Fibroblast of skin of scalp (primary cell): ENCODE measurements at regions not wholly inside any gene's neighbourhood (a gene's known extent, or its start where the extent isn't known, plus 50 kb on each side); places are given as distances from the start of the nearest gene placed in this dataset.
"Not testable (repeated sequence)": the region's sequence is repeated elsewhere in the genome, so short reads cannot be mapped to it uniquely, and the experiment has no call there.

Source experiments
- DNase-seq: peaks from one replicate; pipeline ENCODE4 v3.0.0-alpha.2; 2013

DNA sequence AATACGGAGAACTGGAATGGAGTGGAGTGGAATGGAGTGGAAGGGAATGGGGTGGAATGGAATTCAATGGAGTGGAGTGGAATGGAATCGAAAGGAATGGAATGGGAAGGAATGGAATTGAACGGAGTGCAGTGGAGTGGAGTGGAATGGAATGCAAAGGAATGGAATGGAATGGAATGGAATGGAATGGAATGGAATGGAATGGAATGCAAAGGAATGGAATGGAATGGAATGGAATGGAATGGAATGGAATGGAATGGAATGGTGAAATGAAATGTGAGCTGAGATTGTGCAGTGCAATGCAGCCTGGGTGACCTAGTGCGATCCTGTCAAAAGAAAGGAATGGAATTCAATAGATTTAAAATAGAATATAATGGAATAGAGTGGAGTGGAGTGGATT, 357.3 kb upstream of the WSB1 start:
- not testable (repeated sequence) for DNase-seq

DNA sequence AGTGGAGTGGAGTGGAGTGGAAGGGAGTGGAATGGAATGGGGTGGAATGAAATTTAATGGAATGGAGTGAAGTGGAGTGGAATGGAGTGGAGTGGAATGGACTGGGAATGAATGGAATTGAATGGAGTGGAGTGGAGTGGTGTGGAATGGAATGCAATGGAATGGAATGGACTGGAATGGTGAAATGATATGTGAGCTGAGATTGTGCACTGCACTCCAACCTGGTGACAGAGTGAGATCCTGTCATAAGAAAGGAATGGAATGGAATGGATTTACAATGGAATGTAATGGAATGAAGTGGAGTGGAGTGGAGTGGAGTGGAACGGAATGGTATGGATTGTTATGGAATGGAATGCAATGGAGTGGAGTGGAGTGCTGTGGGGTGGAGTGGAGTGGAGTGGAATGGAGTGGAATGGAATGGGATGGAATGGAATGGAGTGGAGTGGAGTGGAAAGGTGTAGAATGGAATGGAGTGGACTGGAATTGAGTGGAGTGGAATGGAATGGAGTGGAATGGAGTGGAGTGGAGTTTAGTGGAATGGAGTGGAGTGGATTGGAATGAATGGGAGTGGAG, 356.1 kb upstream of the WSB1 start:
- DNase-seq, result not testable (repeated sequence)

DNA sequence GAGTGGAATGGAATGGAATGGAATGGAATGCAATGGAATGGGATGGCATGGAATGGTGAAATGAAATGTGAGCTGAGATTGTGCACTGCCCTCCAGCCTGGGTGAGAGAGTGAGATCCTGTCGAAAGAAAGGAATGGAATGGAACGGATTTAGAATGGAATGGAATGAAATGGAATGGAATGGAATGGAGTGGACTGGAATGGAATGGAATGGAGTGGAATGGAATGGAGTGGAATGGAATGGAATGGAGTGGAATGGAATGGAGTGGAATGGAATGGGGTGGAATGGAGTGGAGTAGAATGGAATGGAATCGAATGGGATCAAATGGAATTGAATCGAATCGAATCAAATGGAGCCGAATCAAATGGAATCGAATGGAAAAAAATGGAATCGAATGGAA, 354.2 kb upstream of the WSB1 start:
- not testable (repeated sequence) for DNase-seq

DNA sequence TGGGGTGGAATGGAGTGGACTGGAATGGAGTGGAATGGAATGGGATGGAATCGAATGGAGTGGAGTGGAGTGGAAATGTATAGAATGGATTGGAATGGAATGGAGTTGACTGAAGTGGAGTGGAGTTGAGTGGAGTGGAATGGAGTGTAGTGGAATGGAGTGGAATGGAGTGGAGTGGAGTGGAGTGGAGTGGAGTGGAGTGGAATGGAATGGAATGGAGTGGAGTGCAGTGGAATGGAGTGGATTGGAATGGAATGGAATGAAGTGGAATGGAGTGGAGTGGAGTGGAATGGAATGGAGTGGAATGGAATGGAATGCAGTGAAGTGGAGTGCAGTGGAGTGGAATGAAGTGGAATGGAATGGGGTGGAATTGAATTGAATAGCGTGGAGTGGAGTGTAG, 353.3 kb upstream of the WSB1 start:
- not testable (repeated sequence) for DNase-seq

DNA sequence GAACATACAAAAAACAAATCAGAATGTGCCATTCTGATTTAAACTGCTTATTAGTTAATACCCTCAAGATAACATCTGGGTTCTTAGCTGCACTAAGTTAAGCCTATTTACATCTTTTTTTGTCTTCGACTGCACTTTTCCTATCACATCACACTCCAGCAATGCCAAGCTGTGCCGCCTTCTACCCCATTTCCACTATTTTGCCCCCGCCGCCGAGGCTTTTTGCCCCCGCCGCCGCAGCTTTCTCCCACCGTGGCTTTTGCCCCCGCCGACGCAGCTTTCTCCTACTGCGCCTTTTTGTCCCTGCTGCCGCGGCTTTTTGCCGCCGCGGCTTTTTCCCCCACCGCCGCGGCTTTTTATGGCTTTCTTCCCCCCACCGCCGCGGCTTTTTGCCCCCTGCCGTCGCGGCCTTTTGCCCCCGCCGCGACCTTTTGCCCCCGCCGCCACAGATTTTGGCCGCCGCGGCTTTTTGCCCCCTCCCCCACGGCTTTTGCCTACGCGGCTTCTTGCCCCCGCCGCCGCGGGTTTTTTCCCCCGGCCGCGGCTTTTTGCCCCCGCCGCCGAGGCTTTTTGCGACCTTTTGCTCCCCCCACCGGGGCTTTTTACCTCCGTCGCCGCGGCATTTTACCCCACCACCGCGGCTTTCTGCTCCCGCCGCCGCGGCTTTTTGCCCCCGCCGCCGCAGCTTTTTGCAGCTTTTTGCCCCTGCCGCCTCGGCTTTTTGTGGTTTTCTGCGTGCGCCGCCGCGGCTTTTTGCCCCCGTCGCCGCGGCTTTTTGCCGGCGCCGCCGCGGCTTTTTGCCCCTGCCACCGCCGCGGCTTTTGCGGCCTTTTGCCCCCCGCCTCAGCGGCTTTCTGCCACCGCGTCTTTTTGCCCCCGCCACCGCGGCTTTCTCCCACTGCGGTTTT, 331.4 kb upstream of the WSB1 start:
- no peak for DNase-seq

DNA sequence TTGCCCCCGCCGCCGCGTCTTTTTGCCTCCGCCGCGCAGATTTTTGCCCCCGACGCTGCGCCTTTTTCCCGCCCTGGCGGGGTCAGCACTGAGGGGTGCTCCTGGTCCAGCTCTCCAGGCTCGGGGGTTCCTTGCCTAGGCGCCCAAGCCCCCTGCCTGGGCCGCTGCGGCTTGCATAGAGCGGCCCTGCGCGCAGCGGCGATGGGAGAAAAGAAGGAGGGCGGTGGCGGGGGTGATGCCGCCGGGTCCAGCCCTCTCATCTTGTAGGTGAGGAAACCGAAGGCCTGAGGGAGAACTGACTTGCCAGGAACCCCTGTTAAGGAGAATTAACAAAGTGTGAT, 330.8 kb upstream of the WSB1 start:
- no peak for DNase-seq

DNA sequence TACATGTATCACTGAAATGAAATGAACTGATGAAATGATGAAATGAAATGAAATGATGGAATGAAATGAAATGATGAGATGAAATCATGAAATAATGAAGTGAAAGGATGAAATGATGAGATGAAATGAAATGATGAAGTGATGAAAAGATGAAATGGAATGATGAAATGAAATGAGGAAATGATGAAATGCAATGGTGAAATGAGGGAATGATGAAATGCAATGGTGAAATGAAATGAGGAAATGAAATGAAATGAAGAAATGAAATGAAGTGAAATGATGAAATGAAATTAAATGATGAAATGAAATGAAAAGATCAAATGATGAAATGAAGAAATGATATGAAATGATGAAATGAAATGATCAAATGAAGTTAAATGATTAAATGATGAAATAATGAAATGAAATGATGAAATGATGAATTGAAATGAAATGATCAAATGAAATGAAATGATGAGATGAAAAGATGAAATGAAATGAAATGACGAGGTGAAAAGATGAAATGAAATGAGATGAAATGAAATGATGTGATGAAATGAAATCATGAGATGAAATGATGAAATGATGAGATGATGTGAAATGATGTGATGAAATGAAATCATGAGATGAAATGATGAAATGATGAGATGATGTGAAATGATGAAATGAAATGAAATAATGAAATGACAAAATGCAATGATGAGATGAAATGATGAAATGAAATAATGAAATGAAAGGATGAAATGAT, 327.9 kb upstream of the WSB1 start:
- DNase-seq, result not testable (repeated sequence)

DNA sequence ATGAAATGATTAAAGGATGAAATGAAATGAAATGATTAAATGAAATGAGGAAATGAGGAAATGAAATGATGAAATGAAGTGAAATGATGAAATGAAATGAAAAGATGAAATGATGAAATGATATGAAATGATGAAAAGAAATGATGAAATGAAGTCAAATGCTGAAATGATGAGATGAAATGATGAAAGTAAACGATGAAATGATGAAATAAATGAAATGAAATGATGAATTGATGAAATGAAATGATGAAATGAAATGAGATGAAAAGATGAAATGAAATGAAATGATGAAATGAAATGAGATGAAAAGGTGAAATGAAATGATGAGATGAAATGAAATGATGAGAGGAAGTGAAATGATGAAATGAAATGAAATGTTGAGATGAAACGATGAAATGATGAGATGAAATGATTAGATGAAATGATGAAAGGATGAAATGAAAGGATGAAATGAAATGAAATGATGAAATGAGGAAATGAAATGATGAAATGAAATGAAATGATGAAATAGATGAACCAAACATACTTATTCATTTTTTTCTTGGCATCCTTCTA, 327.2 kb upstream of the WSB1 start:
- not testable (repeated sequence) for DNase-seq

DNA sequence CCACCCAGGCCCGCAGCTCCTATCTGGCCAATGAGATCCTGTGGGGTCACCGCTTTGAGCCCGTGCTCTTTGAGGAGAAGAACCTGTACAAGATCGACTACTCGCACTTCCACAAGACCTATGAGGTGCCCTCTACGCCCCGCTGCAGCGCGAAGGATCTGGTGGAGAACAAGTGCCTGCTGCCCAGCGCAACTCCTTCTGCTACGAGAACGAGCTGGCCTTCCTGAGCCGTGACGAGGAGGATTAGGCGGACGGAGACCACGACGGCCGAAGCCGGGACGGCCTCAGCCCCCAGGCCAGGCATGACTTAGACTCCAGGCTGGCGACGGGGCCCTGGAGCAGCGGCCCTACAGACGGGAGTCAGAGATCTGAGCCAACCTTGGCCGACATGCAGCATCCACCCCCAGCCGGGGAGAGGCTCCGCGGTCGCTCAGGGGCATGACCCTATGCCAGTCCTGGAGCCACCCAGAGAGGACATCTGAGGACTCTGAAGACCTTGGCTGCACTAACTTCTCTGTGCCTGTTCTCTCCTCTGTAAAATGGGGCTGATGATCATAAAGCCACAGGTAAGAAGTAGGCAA, 312.0 kb upstream of the WSB1 start:
- not testable (repeated sequence) for DNase-seq

DNA sequence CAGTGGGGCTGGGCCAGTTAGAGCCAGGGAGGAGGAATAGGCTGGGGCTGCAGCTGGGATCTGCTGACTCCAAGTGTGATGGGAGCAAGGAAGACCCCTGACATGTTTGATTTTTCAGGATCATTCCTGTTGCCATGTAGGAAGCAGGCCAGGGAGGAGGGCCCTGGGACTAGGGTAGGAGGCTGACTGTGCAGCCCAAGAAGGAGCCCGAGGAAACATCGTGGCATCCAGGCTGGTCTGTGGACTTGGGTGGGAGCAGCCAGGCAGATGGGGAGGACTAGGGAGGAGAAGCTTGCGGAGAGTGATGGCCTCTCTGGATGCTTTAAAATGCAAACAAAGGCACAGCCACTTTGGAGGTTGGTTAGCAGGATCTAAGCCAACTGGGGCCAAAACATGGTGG, 311.4 kb upstream of the WSB1 start:
- not testable (repeated sequence) for DNase-seq

DNA sequence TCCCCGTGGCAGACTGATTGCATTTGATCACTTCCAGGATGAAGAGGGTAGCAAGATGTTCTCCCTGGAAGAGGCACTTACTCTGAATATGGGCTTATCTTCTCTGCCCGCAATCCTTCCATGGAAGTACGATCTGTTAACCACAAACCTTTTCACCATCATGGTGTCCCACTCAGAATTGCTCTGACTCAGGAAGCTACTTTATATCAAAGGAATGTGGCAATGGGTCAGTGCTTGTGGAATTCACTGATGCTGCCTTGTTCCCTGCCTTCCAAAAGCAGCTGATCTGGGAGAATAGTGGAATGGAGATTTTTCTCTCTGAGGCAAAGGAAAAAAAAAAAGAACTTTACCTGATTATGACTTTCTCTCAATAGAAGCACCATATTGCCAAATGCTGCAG, 306.1 kb upstream of the WSB1 start:
- DNase-seq, result not testable (repeated sequence)

DNA sequence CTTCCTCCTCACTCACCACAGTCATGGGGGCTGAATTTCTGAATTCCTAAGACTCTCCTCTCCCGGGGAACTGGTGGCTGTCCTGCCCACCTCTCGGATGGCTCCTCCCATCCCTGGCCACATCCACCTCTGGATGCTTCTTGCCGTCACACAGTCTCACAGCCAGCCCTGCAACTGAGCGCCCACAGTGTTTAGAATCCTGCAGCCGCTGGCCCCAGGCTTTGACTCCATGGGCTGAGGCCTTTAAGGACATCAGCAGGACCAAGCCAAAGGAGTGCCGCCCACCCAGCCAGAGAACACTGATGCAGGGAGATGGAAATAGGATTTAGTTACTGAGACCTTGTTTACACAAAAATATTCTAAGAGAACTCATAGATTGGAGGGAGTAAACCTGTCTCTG, 299.3 kb upstream of the WSB1 start:
- DNase-seq, result not testable (repeated sequence)

DNA sequence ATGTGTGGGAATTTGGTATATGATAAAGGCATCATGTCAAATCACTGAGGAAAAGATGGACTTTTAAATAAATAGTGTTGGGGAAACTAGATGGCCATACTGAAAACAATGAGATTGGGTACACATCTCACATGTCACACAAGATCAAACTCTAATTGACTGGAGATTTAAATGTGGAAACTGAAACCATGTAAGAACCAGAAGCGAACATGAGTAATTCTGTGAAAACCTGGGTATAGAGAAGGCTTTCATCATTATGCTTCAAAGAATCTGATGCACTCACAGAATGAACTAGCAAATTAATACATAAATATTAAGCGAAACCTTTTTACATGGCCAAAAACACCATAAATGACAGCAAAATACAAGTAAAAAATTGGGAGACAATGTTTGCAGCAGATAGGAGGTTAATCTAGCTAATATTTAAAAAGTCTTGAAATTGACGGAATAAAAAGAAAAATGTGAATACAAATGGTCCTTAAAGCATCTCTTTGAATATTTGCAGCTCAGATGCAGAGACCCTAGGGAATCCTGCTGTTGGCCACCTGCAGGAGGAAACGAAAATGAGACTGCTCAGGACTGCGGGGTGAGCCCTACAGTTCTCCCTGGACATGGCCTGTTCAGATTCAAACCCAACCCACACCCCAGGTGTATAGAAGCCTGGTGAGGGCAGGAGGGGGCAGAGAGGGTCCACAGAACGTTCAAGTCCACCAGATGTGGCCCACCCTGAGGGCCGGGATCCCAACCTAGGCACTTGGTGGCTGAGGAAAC, 297.6 kb upstream of the WSB1 start:
- DNase-seq, result not testable (repeated sequence)

DNA sequence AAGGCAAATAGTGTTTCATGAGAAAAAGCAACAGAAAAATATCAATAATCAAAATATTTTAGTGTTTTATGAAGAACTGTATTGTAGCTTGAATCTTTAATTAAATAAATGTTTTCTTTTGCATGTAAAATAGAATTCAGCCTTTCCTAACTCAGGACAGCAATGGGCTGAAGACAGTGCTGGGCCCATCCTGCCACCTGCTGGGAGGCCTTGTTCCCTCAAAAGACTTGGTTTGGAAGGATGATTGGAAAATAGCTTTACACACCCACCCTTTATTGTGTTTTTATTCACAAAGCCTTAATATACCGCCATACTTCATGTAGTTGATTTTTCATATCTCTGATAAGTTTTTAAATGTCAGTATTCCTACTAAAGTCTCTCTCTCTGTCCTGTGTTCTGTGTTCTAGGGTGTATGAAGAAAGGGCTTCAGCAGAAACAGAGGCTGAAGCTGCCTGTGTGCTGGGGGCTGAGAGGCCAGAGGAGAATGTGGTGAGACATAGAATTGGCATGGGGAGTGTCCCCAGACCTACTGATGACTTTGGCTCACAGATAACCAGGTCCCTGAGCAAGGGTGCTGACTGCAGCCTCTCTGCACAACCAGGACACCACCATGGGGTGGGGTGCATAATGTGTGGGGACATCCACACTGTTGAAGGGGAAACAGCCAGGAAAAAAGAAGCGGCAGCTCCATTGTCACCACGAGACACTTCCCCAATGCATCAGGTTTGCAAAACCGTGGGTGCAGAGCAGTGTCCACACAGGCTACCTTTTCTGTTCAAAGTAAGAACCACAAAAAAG, 286.0 kb upstream of the WSB1 start:
- DNase-seq, result not testable (repeated sequence)

DNA sequence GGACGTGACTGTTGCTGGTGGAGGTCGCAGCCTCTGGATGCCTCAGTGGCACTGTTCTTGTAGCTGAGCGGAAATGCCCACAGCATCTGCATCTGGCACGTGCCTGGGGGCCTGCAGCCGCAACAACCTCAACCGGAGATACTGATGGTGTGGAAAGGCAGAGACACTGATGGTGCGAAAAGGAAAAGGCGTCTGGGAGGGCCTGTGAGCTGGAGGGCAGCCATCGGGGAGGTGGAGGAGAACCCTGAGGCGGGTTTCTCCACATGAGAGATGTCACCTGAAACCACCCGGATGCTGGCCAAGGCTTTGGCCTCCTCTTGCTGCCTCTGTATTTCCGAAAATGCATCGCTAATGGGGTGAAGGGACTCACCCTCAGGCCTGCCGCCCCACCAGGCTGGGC, 284.8 kb upstream of the WSB1 start:
- no peak for DNase-seq

DNA sequence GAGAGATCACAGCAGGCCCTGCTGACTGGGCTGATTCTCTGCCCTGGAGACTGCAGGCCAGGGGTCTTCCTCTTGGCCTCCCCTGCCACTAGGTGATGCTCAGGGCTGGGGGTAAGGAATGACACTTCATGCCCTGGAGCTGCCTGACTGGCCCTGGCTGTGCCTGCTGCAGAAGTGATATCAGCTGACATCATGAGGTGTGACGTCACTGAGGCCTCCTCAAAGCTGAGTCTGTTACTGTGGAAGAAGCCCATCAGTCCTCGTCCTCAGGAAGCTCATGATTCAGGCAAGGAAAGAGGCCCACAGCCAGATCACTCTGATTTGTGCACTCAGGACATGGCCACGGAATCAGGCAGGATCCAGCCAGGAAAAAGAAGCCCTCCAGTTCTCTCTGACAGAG, 283.8 kb upstream of the WSB1 start:
- DNase-seq, result not testable (repeated sequence)

DNA sequence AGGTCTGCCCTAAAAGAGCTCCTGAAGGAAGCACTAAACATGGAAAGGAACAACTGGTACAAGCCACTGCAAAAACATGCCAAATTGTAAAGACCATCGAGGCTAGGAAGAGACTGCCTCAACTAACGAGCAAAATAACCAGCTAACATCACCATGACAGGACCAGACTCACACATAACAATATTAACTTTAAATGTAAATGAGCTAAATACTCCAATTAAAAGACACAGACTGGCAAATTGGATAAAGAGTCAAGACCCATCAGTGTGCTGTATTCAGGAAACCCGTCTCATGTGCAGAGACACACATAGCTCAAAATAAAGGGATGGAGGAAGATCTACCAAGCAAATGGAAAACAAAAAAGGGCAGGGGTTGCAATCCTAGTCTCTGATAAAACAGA, 263.4 kb upstream of the WSB1 start:
- not testable (repeated sequence) for DNase-seq

DNA sequence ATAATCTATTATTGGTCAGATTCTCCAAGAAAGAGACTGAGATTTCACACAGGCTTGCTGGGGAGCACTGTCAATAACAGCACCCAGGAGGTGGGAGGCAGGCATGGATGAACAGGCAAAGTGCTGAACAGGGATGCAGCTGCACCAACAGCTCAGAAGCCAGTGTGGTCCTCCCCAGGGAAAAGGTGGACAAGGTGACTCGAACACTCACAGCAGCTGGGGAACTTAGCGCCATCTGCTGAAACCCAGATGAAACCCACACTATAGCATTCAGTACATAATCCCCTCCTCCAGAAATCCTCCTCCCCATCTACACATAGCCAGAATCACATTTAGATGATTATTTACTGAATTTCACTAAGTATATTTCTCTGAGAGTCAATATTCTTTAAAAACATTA, 255.2 kb upstream of the WSB1 start:
- DNase-seq, result no peak

DNA sequence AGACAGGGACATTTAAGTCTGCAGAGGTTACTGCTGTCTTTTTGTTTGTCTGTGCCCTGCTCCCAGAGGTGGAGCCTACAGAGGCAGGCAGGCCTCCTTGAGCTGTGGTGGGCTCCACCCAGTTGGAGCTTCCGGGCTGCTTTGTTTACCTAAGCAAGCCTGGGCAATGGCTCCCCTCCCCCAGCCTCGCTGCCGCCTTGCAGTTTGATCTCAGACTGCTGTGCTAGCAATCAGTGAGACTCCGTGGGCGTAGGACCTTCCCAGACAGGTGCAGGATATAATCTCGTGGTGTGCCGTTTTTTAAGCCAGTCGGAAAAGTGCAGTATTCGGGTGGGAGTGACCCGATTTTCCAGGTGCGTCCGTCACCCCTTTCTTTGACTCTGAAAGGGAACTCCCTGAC, 248.9 kb upstream of the WSB1 start:
- DNase-seq, result not testable (repeated sequence)

DNA sequence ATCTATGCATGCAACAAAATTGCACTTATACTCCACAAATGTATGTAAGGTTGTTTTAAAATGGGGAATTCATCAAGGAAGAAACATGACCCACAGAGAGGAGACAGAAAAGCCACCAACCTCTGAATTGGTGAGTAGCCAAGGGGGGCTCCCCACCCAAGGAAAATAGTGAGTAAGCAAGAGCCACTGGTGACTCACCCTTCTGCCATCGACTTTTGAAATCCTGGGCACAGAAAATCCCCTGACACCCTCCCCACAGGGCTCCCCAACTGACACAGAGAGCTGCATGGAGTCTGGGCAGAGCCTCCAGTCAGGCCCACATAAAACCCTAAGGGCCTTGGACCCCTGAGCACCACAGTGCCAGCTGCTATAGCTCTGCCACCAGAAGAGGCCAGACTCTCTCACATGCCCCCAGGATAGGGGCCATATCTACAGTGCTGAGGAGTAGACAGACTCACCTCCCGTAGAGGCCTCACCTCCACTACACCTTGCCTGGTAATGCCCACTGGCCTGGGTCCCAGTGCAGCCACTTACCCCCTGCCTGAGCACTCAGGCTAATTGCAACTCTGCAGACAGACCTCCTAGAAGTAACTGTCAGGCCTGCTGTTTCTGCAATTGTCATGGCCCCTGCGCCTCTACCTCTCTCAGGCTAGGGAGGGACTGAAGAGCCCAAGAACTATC, 244.7 kb upstream of the WSB1 start:
- no peak for DNase-seq

DNA sequence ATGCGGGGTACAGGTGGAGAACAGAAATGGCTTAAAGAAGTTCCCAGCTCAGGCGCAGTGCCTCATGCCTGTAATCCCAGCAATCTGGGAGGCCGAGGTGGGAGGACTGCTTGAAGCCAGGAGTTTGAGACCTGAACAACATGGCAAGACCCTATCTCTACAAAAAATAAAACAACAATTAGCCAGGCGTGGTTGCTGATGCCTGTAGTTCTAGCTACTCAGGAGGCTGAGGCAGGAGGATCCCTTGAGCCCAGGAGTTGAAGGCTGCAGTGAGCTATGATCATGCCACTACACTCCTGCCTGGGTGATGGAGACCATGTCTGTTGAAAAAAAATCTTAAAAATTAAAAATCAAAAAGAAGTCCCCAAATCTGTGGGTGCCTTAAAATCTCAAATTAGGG, 228.3 kb upstream of the WSB1 start:
- no peak for DNase-seq
